GM12878 (cell line): ENCODE measurements at regions not wholly inside any gene's neighbourhood (a gene's known extent, or its start where the extent isn't known, plus 50 kb on each side); places are given as distances from the start of the nearest gene placed in this dataset.
A peak's percentile ranks its signal among the peaks of the same experiment; 100 is the strongest.

Experiments
- ATAC-seq: fragments of 200-7000 bp; cut with Tn5 transposase; 3 replicates; pipeline ENCODE4 v1.9.1; 2020; ENCODE audit warnings: mild to moderate bottlenecking, moderate library complexity
- BruUV-seq: library from RNA; stranded (reverse); fragments of 400-500 nt; replicated peaks from 2 replicates; lab custom pipeline; 2021; lab: Mats Ljungman, UMichigan
- CTCF ChIA-PET: fragments of 300-600 bp; sonication (Branson Sonifier 250); formaldehyde crosslinking; extraction: SDS; loops from one replicate; lab custom pipeline; 2021; ENCODE audit warnings: inconsistent platforms; lab: Yijun Ruan, JAX
- POLR2A ChIA-PET: fragments of 350-600 bp; formaldehyde crosslinking; extraction: SDS; loops from one replicate; lab custom pipeline; 2021; ENCODE audit warnings: inconsistent platforms; lab: Charles Lee
- RAD21 ChIA-PET: fragments of 300-600 bp; sonication (Branson Sonifier 250); formaldehyde crosslinking; loops from one replicate; lab custom pipeline; 2023; ENCODE audit warnings: antibody characterized with exemption; ENCODE audit not compliant: unreplicated experiment; lab: Charles Lee
- SMC1A ChIA-PET: fragments of 300-600 bp; sonication (Branson Sonifier 250); formaldehyde crosslinking; loops from one replicate; lab custom pipeline; 2023; ENCODE audit not compliant: unreplicated experiment, uncharacterized antibody; lab: Charles Lee
- DNase-seq: peaks from one replicate; pipeline ENCODE4 v3.0.0-alpha.2; 2011; ENCODE audit warnings: low read depth, low spot score
- FAIRE-seq: peaks from 3 replicates; lab custom pipeline; 2011; peaks lifted over from hg19 to GRCh38; lab: Jason Lieb, UNC
- H2AFZ ChIP-seq: 2 replicates; pipeline ENCODE4 v1.6.0; 2011; ENCODE audit warnings: low read depth, low read length, control low read depth; ENCODE audit not compliant: control insufficient read depth
- H3K27ac ChIP-seq: 2 replicates; pipeline ENCODE4 v1.5.1; 2011; ENCODE audit warnings: control low read depth; ENCODE audit not compliant: control insufficient read depth, insufficient read depth
- H3K27me3 ChIP-seq, 2 experiments: replicated peaks in 1 of 2; 2 replicates each; pipeline versions ENCODE4 v1.6.0 to v1.6.1; 2011; ENCODE audit warnings: low read length in 1 of 2; ENCODE audit not compliant: control insufficient read depth in 2 of 2, insufficient read depth in 2 of 2
- H3K36me3 ChIP-seq, 2 experiments: 2 replicates each; pipeline ENCODE4 v1.5.1; 2011; ENCODE audit warnings: low read length in 1 of 2; ENCODE audit not compliant: control insufficient read depth in 2 of 2, insufficient read depth in 2 of 2
- H3K4me1 ChIP-seq: 2 replicates; pipeline ENCODE4 v1.6.1; 2011; ENCODE audit warnings: mild to moderate bottlenecking, low read length, moderate library complexity, mixed read lengths; ENCODE audit not compliant: control insufficient read depth, insufficient read depth
- H3K4me2 ChIP-seq: 2 replicates; pipeline ENCODE4 v1.6.0; 2011; ENCODE audit warnings: control low read depth; ENCODE audit not compliant: control insufficient read depth, insufficient read depth
- H3K4me3 ChIP-seq: fragments of 200-600 bp; sonication (generic); 2 replicates; pipeline ENCODE4 v1.5.1; 2016
- H3K79me2 ChIP-seq: 2 replicates; pipeline ENCODE4 v1.6.0; 2011; ENCODE audit warnings: low read length; ENCODE audit not compliant: control insufficient read depth, insufficient read depth
- H3K9ac ChIP-seq: 2 replicates; pipeline ENCODE4 v1.8.0; 2011; ENCODE audit warnings: low read length, control low read depth, mixed read lengths; ENCODE audit not compliant: control insufficient read depth, insufficient read depth
- H3K9me3 ChIP-seq: replicated peaks from 3 replicates; pipeline ENCODE4 v1.5.1; 2011; ENCODE audit warnings: mild to moderate bottlenecking, low read length; ENCODE audit not compliant: control insufficient read depth, insufficient read depth
- H4K20me1 ChIP-seq: 2 replicates; pipeline ENCODE4 v1.6.0; 2011; ENCODE audit not compliant: control insufficient read depth, insufficient read depth
- CTCF ChIP-seq, 3 experiments: IDR thresholded peaks in 2 of 3; conservative IDR thresholded peaks in 1 of 3; 2 replicates each; pipeline ENCODE4 v1.5.1; 2011; ENCODE audit warnings: low read depth in 3 of 3, low read length in 3 of 3, mild to moderate bottlenecking in 3 of 3, control low read depth in 2 of 3, moderate library complexity in 2 of 3, inconsistent platforms in 1 of 3, mixed read lengths in 1 of 3; ENCODE audit not compliant: control insufficient read depth in 2 of 3, insufficient read depth in 1 of 3; ENCODE audit errors: extremely low read depth in 1 of 3
- RAD21 ChIP-seq: IDR thresholded peaks from 2 replicates; pipeline ENCODE4 v1.6.1; 2011; ENCODE audit warnings: mild to moderate bottlenecking, low read depth, low read length, moderate library complexity; ENCODE audit not compliant: insufficient read depth
- SMC3 ChIP-seq: IDR thresholded peaks from 2 replicates; pipeline ENCODE4 v1.6.1; 2011; ENCODE audit warnings: low read length, improper control_type of control experiment, borderline replicate concordance
- TCF3 ChIP-seq: IDR thresholded peaks from 2 replicates; pipeline ENCODE4 v1.6.1; 2012; ENCODE audit warnings: low read depth, mild to moderate bottlenecking, low read length, borderline replicate concordance; ENCODE audit not compliant: insufficient read depth
- WGBS: methylation state at CpG from one replicate; pipeline ENCODE4 v1.1.6; 2016; ENCODE audit warnings: low lambda C conversion rate; ENCODE audit not compliant: insufficient replicate concordance, insufficient coverage; ENCODE audit errors: missing lambda C conversion rate; 5-methylcytosine and 5-hydroxymethylcytosine counted together
- in situ Hi-C: fragments of 300-500 bp; cut with MboI; formaldehyde crosslinking; loops from 9 replicates; pipeline ENCODE4 v1.14.3; 2018; ENCODE audit warnings: mixed read lengths
- intact Hi-C: fragments of 100-400 bp; cut with micrococcal nuclease; formaldehyde crosslinking; loops from one replicate; pipeline ENCODE4 v1.14.2; 2022; ENCODE audit not compliant: unreplicated experiment

DNA sequence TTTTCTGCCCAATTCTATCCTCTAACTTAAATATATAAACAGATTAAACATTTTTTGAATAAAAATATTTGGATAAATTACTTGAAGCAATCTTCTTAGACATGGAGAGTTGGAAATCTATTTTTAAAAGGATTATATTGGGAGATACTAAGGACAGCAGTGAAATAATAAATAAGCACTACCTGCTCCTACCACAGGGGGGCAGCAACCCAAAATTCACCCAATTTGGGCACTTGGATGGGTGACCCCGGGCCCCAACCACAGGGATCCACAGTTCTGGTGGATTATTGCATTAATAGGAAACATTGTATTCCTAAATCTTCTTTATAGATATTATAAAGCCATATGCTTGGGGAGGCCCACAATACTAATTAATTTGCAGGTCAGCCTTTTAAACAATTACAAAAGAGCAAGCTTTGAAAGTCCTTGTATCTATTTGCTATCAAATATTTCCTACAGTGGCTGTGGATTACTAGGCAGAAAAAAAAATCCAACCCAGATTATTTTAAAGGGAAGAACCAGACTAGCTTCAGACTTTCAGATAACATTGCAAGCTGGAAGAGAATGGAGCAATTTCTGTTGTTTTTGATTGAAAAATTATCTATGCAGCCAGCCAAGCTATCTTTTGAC lies 66.4 kb upstream of the PDE10A start:
- ChIA-PET POLR2A (no interaction called here), CTCF (interaction anchor here (0.7 to 7.2 kb wide), 19 partner anchors 10 to 292 kb away, joined by 3 to 52 read pairs (median 4); no protein-coding TSS in a partner anchor), RAD21 (interaction anchor here (0.7 to 2.5 kb wide), 7 partner anchors 10 to 289 kb away, joined by 3 to 14 read pairs (median 3); no protein-coding TSS in a partner anchor), SMC1A (interaction anchor here (0.7 to 1.5 kb wide), 4 partner anchors 10 to 122 kb away, joined by 3 to 4 read pairs (median 4); no protein-coding TSS in a partner anchor)
- H3K36me3 ChIP-seq, result no peaks in the 10 kb centered on the region
- H2AFZ ChIP-seq, result no peak overlapping the region
- DNase-seq, result no peak
- H3K27ac ChIP-seq, result no peak overlapping the region
- FAIRE-seq, result no peak
- H3K4me2 ChIP-seq, result no peak overlapping the region
- H3K4me1 ChIP-seq, result no peaks in the 10 kb centered on the region
- WGBS, result 0% methylated on average over 1 of the region's 1 CpG
- ATAC-seq, result peak; percentile 67
- no peak overlapping the region for H3K4me3 ChIP-seq
- no TSS peak for BruUV-seq
- peak; percentile 45 for TF ChIP-seq RAD21
- no peak for TF ChIP-seq TCF3
- peak; percentile 69; the same call in 1 of the 2 replicates for TF ChIP-seq SMC3
- TF ChIP-seq CTCF (IDR thresholded peaks at IDR 0.05 in 2 of 3, conservative IDR thresholded peaks at IDR 0.05 in 1 of 3; ENCODE audit: control insufficient read depth in 2 of 3, extremely low read depth in 1 of 3, insufficient read depth in 1 of 3, low read depth in 3 of 3, low read length in 3 of 3), result peak; percentile 63 to 67 (median 66)
- intact Hi-C loops, result loop anchor here (1.0 kb wide), 1 partner anchor 121 kb away; no protein-coding TSS in a partner anchor
- H3K9me3 ChIP-seq, result no peaks in the 10 kb centered on the region
- in situ Hi-C loops, result no loop called here
- H3K79me2 ChIP-seq, result no peaks in the 10 kb centered on the region
- H4K20me1 ChIP-seq, result no peaks in the 10 kb centered on the region
- H3K9ac ChIP-seq, result no peak overlapping the region
- no peaks in the 10 kb centered on the region for H3K27me3 ChIP-seq
